Fibroblast of lung (primary cell): ENCODE measurements at regions not wholly inside any gene's neighbourhood (a gene's known extent, or its start where the extent isn't known, plus 50 kb on each side); places are given as distances from the start of the nearest gene placed in this dataset.

ENCODE experiments used
- DNase-seq, 2 donors: peaks; one replicate each; pipeline versions ENCODE4 v3.0.0 to v3.0.0-alpha.2; 2010; ENCODE audit warnings: low read depth in 2 of 2
- H2AFZ ChIP-seq: 2 replicates; pipeline ENCODE4 v1.5.1; 2012; ENCODE audit warnings: low read length, control low read depth, inconsistent platforms
- H3K27ac ChIP-seq: 2 replicates; pipeline ENCODE4 v1.5.1; 2011; ENCODE audit warnings: low read length, control low read depth; ENCODE audit not compliant: insufficient read depth
- H3K27me3 ChIP-seq: 2 replicates; pipeline ENCODE4 v1.5.1; 2011; ENCODE audit warnings: mild to moderate bottlenecking, low read length; ENCODE audit not compliant: control insufficient read depth, insufficient read depth
- H3K36me3 ChIP-seq: 2 replicates; pipeline ENCODE4 v1.5.1; 2011; ENCODE audit warnings: low read length; ENCODE audit not compliant: control insufficient read depth, insufficient read depth
- H3K4me1 ChIP-seq: 2 replicates; pipeline ENCODE4 v1.5.1; 2011; ENCODE audit warnings: low read length; ENCODE audit not compliant: control insufficient read depth, insufficient read depth; ENCODE audit errors: extremely low read depth
- H3K4me2 ChIP-seq: 2 replicates; pipeline ENCODE4 v1.5.1; 2011; ENCODE audit warnings: low read length, control low read depth; ENCODE audit not compliant: insufficient read depth; ENCODE audit errors: extremely low read depth
- H3K4me3 ChIP-seq, 4 experiments: fragments of 200-600 bp in 1 of 4; sonication (generic) in 1 of 4; replicated peaks in 1 of 4; 2 replicates each; pipeline ENCODE4 v1.5.1; 2011 to 2016; ENCODE audit warnings: low read length in 4 of 4, low read depth in 3 of 4, mild to moderate bottlenecking in 3 of 4, control low read depth in 2 of 4, inconsistent platforms in 1 of 4, mixed read lengths in 1 of 4; ENCODE audit not compliant: insufficient read depth in 1 of 4; ENCODE audit errors: control extremely low read depth in 1 of 4
- H3K79me2 ChIP-seq: 2 replicates; pipeline ENCODE4 v1.5.1; 2012; ENCODE audit warnings: mild to moderate bottlenecking, low read length, inconsistent platforms; ENCODE audit not compliant: control insufficient read depth, insufficient read depth
- H3K9ac ChIP-seq: 2 replicates; pipeline ENCODE4 v1.5.1; 2011; ENCODE audit warnings: mild to moderate bottlenecking, low read length, control low read depth; ENCODE audit not compliant: insufficient read depth
- H3K9me3 ChIP-seq: 2 replicates; pipeline ENCODE4 v1.5.1; 2012; ENCODE audit warnings: low read depth, low read length; ENCODE audit not compliant: control insufficient read depth, insufficient read depth
- H4K20me1 ChIP-seq: 2 replicates; pipeline ENCODE4 v1.5.1; 2011; ENCODE audit warnings: low read length; ENCODE audit not compliant: control insufficient read depth, insufficient read depth; ENCODE audit errors: extremely low read depth
- CTCF ChIP-seq, 2 donors: IDR thresholded peaks in 1 of 2; conservative IDR thresholded peaks in 1 of 2; 1 replicate in 1 of 2; 2 replicates in 1 of 2; pipeline ENCODE4 v1.5.1; 2011 to 2012; ENCODE audit warnings: low read length in 2 of 2, control low read depth in 1 of 2, inconsistent platforms in 1 of 2, low read depth in 1 of 2, mild to moderate bottlenecking in 1 of 2
- EZH2 ChIP-seq: IDR thresholded peaks from 2 replicates; pipeline ENCODE4 v1.5.1; 2012; ENCODE audit warnings: low read length, control low read depth, mild to moderate bottlenecking; ENCODE audit errors: missing control alignments

- Histone ChIP-seq H4K20me1 (no peaks in the 10 kb centered on the region), H3K27me3 (no peaks in the 10 kb centered on the region), H3K36me3 (no peaks in the 10 kb centered on the region), H3K4me3 (no peak overlapping the region), H3K4me1 (peaks cover 3% of the 10 kb centered on the region), H3K9me3 (no peaks in the 10 kb centered on the region), H3K79me2 (no peaks in the 10 kb centered on the region), H3K4me2 (peak overlapping the region; percentile 11), H3K27ac (no peak overlapping the region), H3K9ac (no peak overlapping the region), H2AFZ (no peak overlapping the region)
- peak; percentile 23 to 71 for DNase-seq
- no peak for TF ChIP-seq CTCF (conservative IDR thresholded peaks at IDR 0.05 in 1 of 2, IDR thresholded peaks at IDR 0.05 in 1 of 2; ENCODE audit: low read depth in 1 of 2, low read length in 2 of 2)
- no peak for TF ChIP-seq EZH2
Observed at GRCh38 chr12:77577791-77578190, 252.9 kb upstream of the NAV3 start.

GRCh38 chr12:77575376-77575919, 255.2 kb upstream of the NAV3 start:
- H3K9ac ChIP-seq: no peak overlapping the region
- no peaks in the 10 kb centered on the region for H3K9me3 ChIP-seq
- H3K27ac ChIP-seq: no peak overlapping the region
- H2AFZ ChIP-seq: no peak overlapping the region
- no peaks in the 10 kb centered on the region for H4K20me1 ChIP-seq
- H3K4me3 ChIP-seq: no peak overlapping the region
- H3K27me3 ChIP-seq: no peaks in the 10 kb centered on the region
- peaks cover 3% of the 10 kb centered on the region for H3K4me1 ChIP-seq
- TF ChIP-seq CTCF (conservative IDR thresholded peaks at IDR 0.05 in 1 of 2, IDR thresholded peaks at IDR 0.05 in 1 of 2; ENCODE audit: low read depth in 1 of 2, low read length in 2 of 2) (no peak), EZH2 (no peak)
- H3K4me2 ChIP-seq: no peak overlapping the region
- H3K79me2 ChIP-seq: no peaks in the 10 kb centered on the region
- no peaks in the 10 kb centered on the region for H3K36me3 ChIP-seq
- DNase-seq: no peak

GRCh38 chr12:77572371-77572770, 258.3 kb upstream of the NAV3 start:
- no peak overlapping the region for H2AFZ ChIP-seq
- no peaks in the 10 kb centered on the region for H3K9me3 ChIP-seq
- peak in 1 of 2 donors; percentile 31 for DNase-seq
- H3K4me1 ChIP-seq: no peaks in the 10 kb centered on the region
- H3K79me2 ChIP-seq: no peaks in the 10 kb centered on the region
- no peaks in the 10 kb centered on the region for H3K36me3 ChIP-seq
- H3K27me3 ChIP-seq: no peaks in the 10 kb centered on the region
- no peaks in the 10 kb centered on the region for H4K20me1 ChIP-seq
- H3K27ac ChIP-seq: no peak overlapping the region
- no peak overlapping the region for H3K9ac ChIP-seq
- no peak overlapping the region for H3K4me3 ChIP-seq
- TF ChIP-seq EZH2 (no peak), CTCF (conservative IDR thresholded peaks at IDR 0.05 in 1 of 2, IDR thresholded peaks at IDR 0.05 in 1 of 2; ENCODE audit: low read depth in 1 of 2, low read length in 2 of 2) (no peak)
- H3K4me2 ChIP-seq: no peak overlapping the region
